HG03108 (cell line): ENCODE measurements at regions not wholly inside any gene's neighbourhood (a gene's known extent, or its start where the extent isn't known, plus 50 kb on each side); places are given as distances from the start of the nearest gene placed in this dataset.

Source experiments
- ATAC-seq: cut with Tn5 transposase; IDR thresholded peaks from one replicate; pipeline ENCODE4 v1.9.1; 2021; ENCODE audit warnings: moderate library complexity; ENCODE audit not compliant: unreplicated experiment

DNA sequence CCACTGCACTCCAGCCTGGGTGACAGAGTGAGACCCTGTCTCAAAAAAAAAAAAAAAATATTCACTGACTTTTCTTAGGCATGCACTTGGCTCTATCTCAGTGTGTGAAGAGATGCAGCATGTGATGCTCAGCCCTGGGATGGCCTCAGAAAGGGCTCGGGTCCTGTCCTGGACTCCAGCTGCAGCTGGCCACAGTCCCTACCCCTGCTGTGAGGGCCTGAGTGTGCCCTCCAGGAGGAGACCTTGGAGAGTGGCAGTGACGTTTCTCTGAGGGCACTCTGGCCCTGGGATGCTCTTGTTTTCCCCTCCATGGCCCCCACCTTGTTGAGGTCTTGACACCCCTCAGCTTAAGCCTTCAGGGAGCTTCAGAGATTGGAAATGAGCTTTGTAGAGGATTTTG lies 81.9 kb upstream of the POU3F1 start:
- no peak for ATAC-seq

GRCh38 chr1:38127428-38127827 lies 80.8 kb upstream of the POU3F1 start:
- ATAC-seq, result no peak

- no peak for ATAC-seq
Measured at GRCh38 chr1:38126970-38127369, 80.4 kb upstream of the POU3F1 start.

- ATAC-seq, result no peak
Measured at GRCh38 chr1:38125837-38126520, 79.4 kb upstream of the POU3F1 start.

GRCh38 chr1:38125016-38125415 lies 78.4 kb upstream of the POU3F1 start:
- ATAC-seq, result no peak

GRCh38 chr1:38123356-38124135 lies 77.0 kb upstream of the POU3F1 start:
- no peak for ATAC-seq

GRCh38 chr1:38121231-38121680 lies 74.7 kb upstream of the POU3F1 start:
- ATAC-seq, result no peak

DNA sequence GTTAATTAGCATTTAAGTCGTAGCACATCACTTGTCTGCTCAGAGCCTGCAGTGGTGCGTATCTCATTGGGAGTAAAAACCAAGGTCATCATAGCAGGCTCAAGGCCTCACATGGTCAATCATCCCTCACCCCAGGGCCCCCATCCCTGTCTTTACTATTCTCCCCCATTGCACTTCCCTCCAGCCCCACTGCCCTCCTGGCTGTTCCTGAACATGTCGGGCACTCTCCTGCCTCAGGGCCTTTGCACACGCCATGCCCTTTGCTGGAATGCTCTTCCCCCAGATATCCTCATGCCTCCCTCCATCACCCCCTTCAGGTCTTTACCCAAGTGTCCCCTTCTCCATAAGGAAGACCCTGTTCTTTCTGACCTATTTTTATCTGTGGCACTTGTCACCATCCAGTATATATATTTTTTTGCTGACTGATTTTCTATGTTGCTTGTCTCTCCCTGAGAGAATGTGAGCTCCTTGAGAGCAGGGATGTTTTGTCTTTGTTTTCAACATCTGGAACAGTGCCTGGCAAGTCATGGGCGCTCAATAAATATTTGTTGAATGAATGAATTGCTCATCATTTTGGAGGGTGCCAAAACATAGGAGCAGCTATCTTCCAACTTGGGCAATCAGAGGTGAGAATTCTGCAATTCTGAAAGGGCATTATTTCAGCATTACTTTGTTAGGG lies 74.1 kb upstream of the POU3F1 start:
- ATAC-seq, result no peak

DNA sequence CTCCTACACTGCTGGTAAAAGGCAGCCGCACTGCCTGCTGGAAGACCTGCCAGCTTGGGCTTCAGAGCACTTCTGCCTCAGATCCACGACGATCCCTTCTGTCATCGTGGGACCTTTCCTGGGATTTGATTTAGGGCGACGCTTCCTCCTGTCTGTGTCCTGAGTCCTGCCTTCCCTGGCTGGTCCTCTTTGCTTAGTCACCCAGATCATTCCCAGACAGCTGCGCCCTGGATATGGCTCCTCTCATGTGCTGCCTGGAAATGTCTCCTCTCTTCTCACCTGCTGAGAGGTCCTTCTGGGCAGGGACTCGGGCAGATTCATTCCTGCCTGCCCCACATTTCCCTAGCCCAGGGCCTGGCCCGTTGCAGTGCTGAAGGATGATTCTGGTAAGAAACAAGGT lies 72.4 kb upstream of the POU3F1 start:
- no peak for ATAC-seq

- no peak for ATAC-seq
Measured at GRCh38 chr1:38117444-38117887, 70.9 kb upstream of the POU3F1 start.

GRCh38 chr1:38115682-38116202 lies 69.1 kb upstream of the POU3F1 start:
- ATAC-seq, result no peak

DNA sequence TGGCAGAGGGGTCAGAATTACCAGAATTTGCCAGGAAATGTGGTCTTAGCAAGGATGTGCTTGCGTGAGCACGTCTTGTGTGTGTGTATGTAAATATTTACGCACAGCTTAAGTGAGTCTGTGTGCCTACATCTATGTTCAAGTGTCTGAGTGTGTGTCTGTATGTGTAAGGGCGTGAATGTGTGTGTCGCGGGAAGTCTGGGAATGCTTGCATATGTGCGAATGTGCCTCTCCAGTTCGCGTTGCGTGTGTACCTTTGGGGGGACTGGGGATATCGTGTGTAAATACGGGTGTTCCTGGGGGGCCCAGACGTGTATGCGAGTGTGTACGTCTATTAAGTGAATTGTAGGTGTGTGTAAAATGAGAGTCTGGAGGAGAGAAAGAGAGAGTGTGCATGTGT lies 68.6 kb upstream of the POU3F1 start:
- ATAC-seq, result no peak

DNA sequence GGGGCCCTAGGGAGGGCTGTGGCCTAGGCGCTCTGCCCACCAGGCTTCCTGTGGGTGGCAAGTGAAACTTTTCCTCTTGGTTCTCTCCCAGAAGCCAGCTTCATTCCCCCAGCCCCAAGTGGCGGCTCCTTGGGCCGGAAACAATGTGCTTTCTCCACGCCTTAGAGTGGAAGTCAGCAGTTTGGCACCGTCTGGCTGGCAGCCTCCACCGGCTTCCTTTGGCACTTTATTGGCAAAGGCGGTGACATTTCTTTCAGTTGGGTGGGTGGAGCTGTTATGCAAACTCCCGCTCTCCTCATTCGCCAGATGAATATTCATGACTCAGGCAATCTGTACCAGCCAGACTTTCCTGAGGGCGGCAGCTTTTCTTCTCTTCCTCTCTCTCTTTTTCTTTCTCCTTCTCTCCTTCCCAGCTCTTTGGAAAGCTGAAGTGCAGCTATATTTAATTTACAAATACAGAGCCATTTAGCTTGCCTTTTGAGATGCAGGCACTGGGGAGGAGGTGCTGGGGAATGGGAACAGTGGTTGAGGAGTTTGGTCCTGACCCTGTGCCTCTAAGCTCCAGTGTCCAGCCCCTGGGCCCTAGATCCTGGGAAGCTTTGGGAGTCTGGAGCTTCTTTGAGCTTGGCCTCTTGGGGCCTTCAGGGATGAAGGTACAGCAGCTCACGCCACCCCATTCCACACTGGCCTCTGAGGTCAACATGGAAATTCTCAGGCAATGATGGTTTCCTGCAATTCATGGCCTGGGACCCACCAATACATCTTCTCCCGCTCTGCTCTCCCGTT lies 67.8 kb upstream of the POU3F1 start:
- ATAC-seq, result no peak

- ATAC-seq, result no peak
Measured at GRCh38 chr1:38113159-38113666, 66.6 kb upstream of the POU3F1 start.

- ATAC-seq, result no peak
Measured at GRCh38 chr1:38111589-38111988, 65.0 kb upstream of the POU3F1 start.

GRCh38 chr1:38105267-38105666 lies 58.7 kb upstream of the POU3F1 start:
- no peak for ATAC-seq

GRCh38 chr1:38102636-38103035 lies 56.0 kb upstream of the POU3F1 start:
- no peak for ATAC-seq

GRCh38 chr1:38101037-38101785 lies 54.6 kb upstream of the POU3F1 start:
- ATAC-seq, result no peak

- ATAC-seq, result no peak
Measured at GRCh38 chr1:38098101-38098847, 51.7 kb upstream of the POU3F1 start.
